ENCODE measurements at regions not wholly inside any gene's neighbourhood (a gene's known extent, or its start where the extent isn't known, plus 50 kb on each side); places are given as distances from the start of the nearest gene placed in this dataset.

DNA sequence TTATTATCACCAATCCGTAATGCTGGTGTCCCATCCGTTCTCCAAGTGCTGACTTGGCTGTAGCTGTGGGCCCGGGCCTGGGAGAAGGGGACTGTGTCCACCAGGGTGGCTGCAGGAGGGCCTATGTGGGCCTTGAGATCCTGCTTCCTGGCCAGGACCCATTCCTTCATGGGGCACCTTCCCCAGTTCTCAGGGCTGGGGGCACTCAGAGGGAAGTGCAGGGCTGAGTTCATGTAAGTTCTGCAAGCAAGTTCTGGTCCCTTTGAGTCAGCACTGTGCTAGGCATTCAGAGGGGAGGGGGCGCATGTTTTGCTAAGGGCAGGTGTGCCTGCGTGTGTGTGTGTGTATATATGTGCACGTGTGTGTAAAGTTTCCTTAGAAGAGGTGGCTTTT, 94.0 kb downstream of the GLI2 start:
- DNase-seq, result no peak

DNA sequence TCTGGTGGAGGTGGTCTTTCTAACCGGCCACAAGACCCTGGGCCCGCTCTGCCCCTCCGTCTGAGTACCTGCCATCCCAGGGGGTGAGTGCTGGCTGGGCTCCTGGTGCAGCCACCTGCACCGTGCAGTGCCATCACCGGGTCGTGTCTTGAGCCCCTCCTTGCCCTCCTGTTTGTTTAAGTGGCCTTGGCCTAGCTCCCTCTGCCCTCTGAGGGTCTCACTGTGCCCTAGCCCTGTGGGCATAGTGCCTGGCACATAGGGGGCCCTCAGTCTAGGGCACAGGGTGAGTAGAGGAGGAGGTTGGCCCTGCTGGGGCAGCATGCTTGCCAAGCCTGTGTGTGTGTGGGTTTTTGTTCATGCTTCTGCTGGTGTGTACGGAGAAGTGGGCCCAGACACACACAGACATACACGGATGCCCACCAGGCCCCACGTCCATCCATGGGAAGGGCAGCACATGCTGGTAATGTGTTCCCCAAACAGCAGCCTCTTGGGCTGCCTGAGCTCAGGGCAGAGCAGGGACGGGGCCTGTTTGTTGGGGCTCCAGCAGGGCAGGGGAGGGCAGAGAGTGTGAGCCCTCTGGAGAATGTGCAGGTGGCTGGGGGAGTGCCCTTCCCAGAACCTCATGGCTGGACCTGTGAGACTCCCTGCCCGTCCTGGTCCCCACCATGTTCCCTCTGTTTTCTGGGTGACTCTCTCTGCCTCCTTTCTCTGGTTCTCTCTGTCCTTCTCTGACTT, 94.6 kb downstream of the GLI2 start:
- no peak for DNase-seq

GRCh38 chr2:120831086-120831485, 95.4 kb downstream of the GLI2 start:
- DNase-seq, result no peak

GRCh38 chr2:120831891-120832290, 96.2 kb downstream of the GLI2 start:
- DNase-seq, result no peak

GRCh38 chr2:120832296-120833070, 96.8 kb downstream of the GLI2 start:
- no peak for DNase-seq

- no peak for DNase-seq
Observed at GRCh38 chr2:120833127-120833675, 97.5 kb downstream of the GLI2 start.

- DNase-seq, result no peak
Observed at GRCh38 chr2:120834206-120834605, 98.5 kb downstream of the GLI2 start.

DNA sequence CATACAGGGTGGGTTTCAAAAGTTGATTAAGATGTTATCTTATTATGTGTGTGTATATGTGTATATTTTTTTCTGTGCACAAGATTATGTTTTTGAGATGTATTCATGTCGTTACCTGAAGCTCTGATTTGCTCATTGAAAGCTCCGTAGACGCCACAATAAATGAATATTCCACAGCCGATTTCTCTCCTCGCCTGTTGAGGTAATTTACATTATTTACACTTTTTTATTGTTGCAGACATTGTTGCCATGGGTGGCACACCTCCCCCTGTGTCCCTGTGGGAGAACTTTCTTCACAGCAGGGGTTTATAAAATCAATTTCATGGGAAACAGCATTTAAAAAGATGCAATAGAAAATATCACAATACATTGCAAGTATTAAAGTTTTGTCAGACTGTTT, 100.6 kb downstream of the GLI2 start:
- DNase-seq, result no peak

DNA sequence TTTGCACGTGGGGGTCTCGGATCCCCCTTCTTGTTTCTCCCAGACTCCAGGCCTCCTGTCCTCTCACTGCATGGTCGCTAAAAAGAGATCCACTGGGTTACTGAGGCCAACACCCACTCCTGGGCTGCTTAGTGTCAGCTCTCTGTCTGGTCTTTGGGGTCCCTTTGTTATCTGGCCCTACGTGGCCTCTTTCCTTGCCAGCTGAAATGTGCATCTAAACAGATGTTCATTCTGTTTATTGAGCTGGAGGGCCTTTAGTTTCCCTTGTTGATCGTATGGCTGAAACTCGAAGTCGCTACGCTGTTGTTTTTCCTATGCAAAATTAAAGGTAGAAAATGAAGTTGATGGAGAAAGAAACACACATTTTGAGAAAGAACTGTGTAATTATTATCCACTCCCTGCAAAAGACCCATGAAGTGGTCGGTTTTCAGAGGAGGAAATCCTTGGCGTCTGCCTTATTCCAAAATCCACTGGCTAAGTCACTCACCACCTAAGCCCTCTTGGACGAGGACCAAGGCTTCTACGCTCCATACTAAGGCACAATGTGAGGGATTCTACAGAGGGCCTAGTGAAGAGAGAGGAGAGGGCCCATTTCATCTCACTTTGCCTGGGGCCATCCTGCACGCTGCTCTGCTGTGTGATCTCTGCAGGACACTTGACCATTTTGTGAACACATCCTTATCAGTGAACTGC, 105.3 kb downstream of the GLI2 start:
- DNase-seq, result no peak

- no peak for DNase-seq
Observed at GRCh38 chr2:120842456-120843439, 107.1 kb downstream of the GLI2 start.

DNA sequence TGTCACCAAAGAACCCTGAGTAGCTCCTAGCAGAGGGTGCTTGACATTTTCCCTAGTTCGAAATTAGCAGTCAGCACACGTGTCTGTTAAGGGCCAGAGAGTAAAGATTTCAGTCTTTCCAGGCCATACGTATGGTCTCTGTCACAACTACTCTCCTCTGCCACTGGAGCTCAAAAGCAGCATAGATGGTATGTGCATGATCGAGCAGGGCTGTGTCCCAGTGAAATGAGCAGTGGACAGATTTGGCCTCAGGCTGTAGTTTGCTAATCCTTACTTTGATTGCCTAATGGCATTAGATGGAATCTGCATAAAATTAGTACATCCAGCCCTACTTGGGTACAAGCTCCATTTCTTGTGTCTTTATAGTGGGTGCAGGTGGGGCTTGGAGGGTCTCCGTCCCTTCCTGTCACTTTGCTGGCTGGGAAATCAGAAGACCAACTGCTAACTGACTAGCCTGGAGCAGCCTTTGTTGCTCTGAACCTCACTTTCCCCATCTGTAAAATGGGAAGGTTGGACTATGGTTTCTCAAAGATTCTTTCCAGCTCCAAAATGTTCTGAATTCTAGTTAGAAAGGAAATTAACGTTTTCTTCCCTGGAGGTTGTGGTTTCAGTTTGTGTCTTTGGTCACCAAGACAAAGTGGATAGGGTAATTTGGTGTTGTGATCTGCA, 108.5 kb downstream of the GLI2 start:
- DNase-seq, result no peak

GRCh38 chr2:120845277-120845676, 109.6 kb downstream of the GLI2 start:
- DNase-seq, result no peak

DNA sequence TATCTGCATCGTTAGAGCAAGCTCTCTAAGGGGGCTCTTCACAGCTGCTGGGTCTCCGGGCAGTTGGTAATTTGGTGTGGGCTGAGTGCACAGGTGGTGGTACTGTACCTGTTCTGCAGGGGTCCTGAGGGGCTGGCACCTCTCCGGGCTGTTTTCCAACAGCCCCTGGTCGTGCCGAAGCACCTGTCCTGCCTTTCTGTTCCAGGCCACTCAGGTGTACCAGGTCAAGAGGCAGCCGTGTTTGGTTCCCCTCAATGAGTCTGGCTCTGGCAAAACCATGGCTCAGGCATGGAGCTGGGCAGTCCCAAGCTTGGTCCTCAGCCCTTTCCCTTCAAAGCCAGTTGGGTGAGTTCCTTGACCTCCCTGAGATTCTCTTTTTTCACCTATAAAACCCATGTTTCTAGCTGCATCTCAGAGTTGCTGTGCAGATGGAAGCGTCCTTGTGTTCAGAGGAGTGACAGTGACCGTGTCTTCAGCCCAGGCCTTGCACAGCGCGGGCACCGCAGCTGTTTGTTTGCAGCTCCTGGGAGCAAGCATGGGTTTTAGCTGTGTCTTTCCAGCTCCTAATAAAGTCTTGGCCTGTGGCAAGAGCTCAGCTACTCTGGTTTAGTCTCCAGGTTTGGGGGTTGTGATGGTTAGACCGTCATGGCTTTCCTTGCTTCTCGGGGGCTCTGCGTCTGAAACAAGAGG, 110.9 kb downstream of the GLI2 start:
- DNase-seq, result no peak

- no peak for DNase-seq
Observed at GRCh38 chr2:120847700-120848321, 112.1 kb downstream of the GLI2 start.

DNA sequence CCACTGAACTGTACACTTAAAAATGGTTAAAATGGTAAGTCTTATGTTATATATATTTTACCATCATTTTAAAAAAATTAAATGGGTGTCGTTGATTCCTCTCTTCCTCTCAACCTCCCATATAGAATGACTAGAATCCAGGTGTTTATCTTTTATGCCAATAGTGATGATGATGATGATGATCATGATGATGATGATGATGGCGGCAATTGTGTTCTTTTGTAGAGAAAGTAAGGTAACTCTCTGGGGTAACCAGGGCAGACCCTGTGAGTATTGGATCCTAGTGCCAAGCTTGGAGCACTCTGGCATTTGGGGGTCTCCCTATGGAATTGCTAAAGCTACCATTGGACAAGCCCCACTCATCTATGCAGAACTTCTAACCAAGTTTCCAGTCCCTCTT, 113.6 kb downstream of the GLI2 start:
- no peak for DNase-seq

DNA sequence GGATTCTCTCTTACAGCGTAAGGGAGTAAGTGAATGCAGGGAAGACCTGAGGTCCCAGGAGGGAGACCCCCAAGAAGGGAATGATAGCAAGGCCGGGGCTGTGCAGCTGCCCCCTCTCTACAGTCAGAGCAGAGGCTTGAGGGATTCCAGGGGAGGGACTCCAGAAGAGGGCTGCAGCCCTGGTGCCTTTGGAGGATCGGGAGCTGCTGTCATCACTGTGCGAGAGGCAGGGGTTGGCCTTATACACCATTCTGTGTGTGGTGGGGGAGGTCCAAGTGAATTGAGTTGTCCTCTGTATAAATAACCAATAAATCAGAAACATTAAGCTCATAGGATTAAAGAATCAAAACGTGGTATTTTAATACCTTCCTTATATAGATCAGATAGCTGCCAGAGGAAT, 114.9 kb downstream of the GLI2 start:
- no peak for DNase-seq

DNA sequence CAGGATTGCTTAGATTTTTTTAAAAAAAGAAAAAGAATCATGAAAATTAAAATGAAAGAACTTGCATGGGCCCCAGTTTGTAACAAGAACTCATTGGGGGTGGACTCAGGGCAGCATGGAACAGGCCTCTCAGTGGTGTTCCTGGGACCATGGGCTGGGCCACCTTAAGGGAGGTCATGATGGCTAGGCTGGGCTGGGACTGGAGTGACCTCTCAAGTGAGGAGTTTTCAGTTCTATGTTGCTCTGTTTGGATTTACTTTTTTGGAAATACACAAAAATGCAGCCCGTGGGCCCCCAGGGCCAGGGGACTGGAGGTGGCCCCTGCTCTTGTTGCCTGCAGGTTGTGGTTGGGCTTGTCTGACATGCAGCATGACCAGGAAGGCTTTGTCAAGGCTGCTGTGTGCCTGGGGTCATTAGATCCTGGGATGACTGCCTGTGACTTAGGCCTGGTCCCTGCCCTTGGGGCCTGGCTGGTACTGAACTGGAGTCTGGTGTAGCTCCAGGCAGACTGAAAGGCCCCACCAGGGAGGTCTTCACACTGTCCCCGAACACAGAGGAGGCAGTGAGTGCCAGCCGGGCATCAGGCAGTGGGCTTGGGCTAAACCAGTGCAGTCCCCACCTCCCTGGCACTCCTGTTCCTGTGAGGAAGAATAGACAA, 115.6 kb downstream of the GLI2 start:
- DNase-seq, result no peak

- DNase-seq, result no peak
Observed at GRCh38 chr2:120852200-120852815, 116.6 kb downstream of the GLI2 start.

- DNase-seq, result no peak
Observed at GRCh38 chr2:120853306-120854013, 117.8 kb downstream of the GLI2 start.
